GM12873 (cell line): ENCODE measurements at regions not wholly inside any gene's neighbourhood (a gene's known extent, or its start where the extent isn't known, plus 50 kb on each side); places are given as distances from the start of the nearest gene placed in this dataset.
A peak's percentile ranks its signal among the peaks of the same experiment; 100 is the strongest.

ENCODE experiments used
- CTCF ChIP-seq: IDR thresholded peaks from 2 replicates; pipeline ENCODE4 v1.5.1; 2012; ENCODE audit warnings: low read depth, mild to moderate bottlenecking, moderate library complexity, low read length, control low read depth; ENCODE audit not compliant: insufficient read depth; ENCODE audit errors: missing control alignments

DNA sequence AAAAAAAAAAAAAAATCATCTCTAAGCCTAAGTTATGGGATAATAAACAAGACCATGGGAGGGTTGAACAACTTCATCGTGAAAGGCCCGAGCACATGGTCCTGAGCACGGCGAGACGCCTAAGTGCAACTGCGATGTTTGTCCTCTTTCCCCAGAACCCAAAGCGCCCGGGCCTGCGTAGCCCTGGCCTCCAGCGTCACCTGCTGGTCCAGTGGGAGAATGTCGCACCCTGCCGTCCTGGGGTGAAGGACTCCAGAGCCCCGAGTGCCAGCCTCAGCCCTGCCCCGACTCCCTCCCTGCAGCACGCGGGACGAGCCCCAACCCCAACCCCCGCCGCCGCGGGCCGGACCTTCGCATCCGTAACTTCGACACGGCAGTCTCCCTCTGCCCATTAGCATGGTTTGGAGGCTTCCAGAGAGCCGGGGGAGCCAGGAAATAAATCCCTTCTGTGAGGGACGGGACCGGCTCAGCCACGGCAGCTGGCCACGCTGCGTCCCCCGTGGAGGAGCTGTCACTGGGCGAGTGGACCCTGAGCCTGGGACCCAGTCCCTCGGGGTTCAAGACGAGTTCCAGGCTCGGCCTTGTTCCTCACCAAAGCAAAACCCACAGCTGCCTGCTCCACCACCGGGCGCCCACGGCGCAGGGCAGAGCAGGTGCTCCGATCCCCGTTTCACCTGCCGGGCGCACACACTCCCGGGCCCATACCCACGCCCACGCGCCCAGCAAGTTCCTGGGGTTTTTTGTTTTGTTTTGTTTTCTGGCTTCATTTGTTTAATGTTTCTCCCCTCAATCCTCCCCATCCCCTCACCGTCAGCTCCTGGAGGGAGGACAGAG is 132.5 kb upstream of the HAND1 start:
- peak; percentile 98 for TF ChIP-seq CTCF

- no peak for TF ChIP-seq CTCF
Measured at GRCh38 chr5:154609251-154609650, 131.2 kb upstream of the HAND1 start.

DNA sequence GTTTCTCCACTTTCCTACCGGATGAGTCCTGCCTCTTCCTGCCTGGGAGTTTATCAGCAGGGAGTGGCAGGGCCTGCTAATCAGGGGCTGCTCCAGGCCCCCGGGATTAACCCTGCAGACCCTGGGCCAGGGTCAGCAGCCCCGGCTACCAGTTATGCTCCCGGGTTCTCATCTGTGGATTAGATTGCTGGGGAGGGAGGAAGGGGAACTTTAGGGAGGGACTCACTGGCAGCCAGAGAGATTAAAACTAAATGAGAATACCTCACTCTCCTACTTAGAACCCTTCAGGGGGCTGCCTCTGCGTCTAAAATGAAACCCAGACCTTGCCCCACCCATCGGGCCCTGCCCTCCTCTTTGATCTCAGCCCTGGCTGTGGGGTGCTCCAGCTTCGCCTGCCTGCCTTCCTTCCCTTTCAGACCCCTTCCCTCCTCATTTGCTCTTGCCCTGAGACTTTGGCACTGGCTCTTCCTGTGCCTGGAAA is 130.5 kb upstream of the HAND1 start:
- no peak for TF ChIP-seq CTCF

GRCh38 chr5:154607746-154608145 is 129.7 kb upstream of the HAND1 start:
- no peak for TF ChIP-seq CTCF

GRCh38 chr5:154606246-154606645 is 128.2 kb upstream of the HAND1 start:
- no peak for TF ChIP-seq CTCF

GRCh38 chr5:154603953-154604679 is 126.1 kb upstream of the HAND1 start:
- no peak for TF ChIP-seq CTCF

GRCh38 chr5:154603485-154603884 is 125.5 kb upstream of the HAND1 start:
- TF ChIP-seq CTCF: no peak
